ENCODE measurements at regions not wholly inside any gene's neighbourhood (a gene's known extent, or its start where the extent isn't known, plus 50 kb on each side); places are given as distances from the start of the nearest gene placed in this dataset.

DNA sequence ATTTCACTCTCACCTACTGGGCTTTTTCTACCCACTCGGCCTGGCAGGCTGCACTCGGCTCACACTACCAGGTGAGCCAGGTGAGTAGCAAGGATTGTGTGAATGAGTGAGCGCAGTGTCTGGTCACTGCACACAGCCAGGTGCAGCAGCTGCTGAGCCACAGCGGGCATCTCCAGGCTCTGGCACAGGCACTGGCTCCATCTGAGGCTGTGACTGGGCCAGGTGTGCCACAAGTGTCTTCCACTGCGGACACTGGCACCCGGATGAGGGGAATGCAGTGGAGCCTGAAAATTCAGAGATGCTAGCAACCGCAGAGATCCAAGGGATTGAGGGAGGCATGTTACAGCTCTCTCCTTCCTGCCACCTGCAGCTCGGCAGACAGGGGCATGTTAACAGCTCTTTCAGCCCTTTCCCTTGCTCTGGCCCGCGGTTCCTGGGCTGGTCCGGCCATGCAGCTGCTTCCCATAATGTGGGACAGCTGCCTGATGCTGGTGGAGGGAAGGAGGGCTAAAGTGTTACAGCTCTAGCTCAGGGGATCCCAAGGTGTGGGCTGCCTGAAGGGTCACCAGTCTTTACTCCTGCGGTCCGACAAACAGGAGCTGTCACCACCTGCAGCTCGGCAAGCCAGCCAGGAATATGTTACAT, 1038.3 kb downstream of the AMY1C start:
- TF ChIP-seq CTCF (IDR thresholded peaks at IDR 0.05) (no peak), POLR2AphosphoS5 (IDR thresholded peaks at IDR 0.05) (no peak)
